ENCODE measurements at regions not wholly inside any gene's neighbourhood (a gene's known extent, or its start where the extent isn't known, plus 50 kb on each side); places are given as distances from the start of the nearest gene placed in this dataset.

DNA sequence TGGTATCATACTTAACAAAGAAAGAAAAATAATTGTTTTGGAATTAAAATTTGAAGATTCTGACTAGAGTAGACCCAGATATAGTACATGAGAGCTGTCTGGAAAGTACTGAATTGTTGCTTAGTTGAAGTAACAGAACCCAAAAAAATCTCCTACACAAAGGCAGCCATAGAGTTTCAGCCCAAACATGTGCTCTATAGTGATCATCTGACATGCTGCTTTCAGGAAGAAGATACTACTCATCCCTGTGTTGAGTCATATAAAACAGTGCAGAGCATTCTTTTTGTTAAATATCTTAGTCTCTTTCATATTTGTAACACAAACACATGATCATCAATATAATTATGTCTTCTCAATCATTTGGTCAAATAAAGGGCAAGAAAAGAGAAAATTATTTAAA lies 84.8 kb upstream of the PTPRM start:
- TF ChIP-seq, protein P1, sequence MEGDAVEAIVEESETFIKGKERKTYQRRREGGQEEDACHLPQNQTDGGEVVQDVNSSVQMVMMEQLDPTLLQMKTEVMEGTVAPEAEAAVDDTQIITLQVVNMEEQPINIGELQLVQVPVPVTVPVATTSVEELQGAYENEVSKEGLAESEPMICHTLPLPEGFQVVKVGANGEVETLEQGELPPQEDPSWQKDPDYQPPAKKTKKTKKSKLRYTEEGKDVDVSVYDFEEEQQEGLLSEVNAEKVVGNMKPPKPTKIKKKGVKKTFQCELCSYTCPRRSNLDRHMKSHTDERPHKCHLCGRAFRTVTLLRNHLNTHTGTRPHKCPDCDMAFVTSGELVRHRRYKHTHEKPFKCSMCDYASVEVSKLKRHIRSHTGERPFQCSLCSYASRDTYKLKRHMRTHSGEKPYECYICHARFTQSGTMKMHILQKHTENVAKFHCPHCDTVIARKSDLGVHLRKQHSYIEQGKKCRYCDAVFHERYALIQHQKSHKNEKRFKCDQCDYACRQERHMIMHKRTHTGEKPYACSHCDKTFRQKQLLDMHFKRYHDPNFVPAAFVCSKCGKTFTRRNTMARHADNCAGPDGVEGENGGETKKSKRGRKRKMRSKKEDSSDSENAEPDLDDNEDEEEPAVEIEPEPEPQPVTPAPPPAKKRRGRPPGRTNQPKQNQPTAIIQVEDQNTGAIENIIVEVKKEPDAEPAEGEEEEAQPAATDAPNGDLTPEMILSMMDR (IDR thresholded peaks at IDR 0.05; ENCODE audit: low read length) = no peak
- no peak for TF ChIP-seq EZH2 (IDR thresholded peaks at IDR 0.05; ENCODE audit: borderline replicate concordance, low read length)
